ENCODE measurements at regions not wholly inside any gene's neighbourhood (a gene's known extent, or its start where the extent isn't known, plus 50 kb on each side); places are given as distances from the start of the nearest gene placed in this dataset.

DNA sequence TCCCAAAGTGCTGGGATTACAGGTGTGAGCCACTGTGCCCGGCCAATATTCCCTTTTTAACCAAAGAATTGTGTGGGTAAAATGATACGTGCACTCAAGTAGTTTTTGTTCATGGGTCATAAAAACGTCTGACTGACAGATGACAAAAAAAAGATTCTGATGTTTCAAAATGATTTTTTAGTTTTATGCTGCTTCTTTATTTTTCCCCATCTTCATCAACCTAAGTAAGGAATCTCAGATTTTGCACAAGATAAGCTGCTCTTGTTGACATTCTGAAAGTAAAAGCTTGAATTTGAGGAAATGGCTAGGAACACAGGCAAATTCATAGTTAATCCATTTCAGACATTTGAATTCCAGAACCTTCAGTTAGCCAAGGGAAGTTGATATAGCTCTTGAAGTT is 526.1 kb upstream of the NRP1 start:
- TF ChIP-seq, protein P1, sequence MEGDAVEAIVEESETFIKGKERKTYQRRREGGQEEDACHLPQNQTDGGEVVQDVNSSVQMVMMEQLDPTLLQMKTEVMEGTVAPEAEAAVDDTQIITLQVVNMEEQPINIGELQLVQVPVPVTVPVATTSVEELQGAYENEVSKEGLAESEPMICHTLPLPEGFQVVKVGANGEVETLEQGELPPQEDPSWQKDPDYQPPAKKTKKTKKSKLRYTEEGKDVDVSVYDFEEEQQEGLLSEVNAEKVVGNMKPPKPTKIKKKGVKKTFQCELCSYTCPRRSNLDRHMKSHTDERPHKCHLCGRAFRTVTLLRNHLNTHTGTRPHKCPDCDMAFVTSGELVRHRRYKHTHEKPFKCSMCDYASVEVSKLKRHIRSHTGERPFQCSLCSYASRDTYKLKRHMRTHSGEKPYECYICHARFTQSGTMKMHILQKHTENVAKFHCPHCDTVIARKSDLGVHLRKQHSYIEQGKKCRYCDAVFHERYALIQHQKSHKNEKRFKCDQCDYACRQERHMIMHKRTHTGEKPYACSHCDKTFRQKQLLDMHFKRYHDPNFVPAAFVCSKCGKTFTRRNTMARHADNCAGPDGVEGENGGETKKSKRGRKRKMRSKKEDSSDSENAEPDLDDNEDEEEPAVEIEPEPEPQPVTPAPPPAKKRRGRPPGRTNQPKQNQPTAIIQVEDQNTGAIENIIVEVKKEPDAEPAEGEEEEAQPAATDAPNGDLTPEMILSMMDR (optimal IDR thresholded peaks at IDR 0.05 in 1 of 3, IDR thresholded peaks at IDR 0.05 in 1 of 3, conservative IDR thresholded peaks at IDR 0.05 in 1 of 3; ENCODE audit: extremely low read depth in 1 of 3, insufficient read depth in 2 of 3, low read length in 3 of 3) = no peak
- no peak for TF ChIP-seq EZH2 (IDR thresholded peaks at IDR 0.05; ENCODE audit: low read length)

Data from keratinocyte (primary cell).